AG04450 (cell line): ENCODE measurements at regions not wholly inside any gene's neighbourhood (a gene's known extent, or its start where the extent isn't known, plus 50 kb on each side); places are given as distances from the start of the nearest gene placed in this dataset.
"Not testable (repeated sequence)": the region's sequence is repeated elsewhere in the genome, so short reads cannot be mapped to it uniquely, and the experiment has no call there.

Source experiments
- CTCF ChIA-PET: fragments of 300-600, 350-600 bp; formaldehyde crosslinking; extraction: SDS; loops from one replicate; lab custom pipeline; 2022; ENCODE audit warnings: antibody characterized with exemption, inconsistent platforms; lab: Charles Lee
- POLR2A ChIA-PET: fragments of 350-600 bp; formaldehyde crosslinking; extraction: SDS; loops from one replicate; lab custom pipeline; 2021; ENCODE audit warnings: antibody characterized with exemption, inconsistent platforms; lab: Yijun Ruan, JAX
- DNase-seq: peaks from one replicate; pipeline ENCODE4 v3.0.0-alpha.2; 2011; ENCODE audit warnings: low read depth, low spot score
- H3K27ac ChIP-seq: one replicate; pipeline ENCODE4 v1.5.1; 2012; ENCODE audit warnings: low read depth, low read length, control low read depth
- H3K27me3 ChIP-seq: one replicate; pipeline ENCODE4 v1.6.0; 2012; ENCODE audit warnings: low read length; ENCODE audit not compliant: control insufficient read depth, insufficient read depth
- H3K4me3 ChIP-seq: 2 replicates; pipeline ENCODE4 v1.5.1; 2011; ENCODE audit warnings: mild to moderate bottlenecking, low read depth, low read length, control low read depth
- H3K9me3 ChIP-seq: 2 replicates; pipeline ENCODE4 v1.5.1; 2012; ENCODE audit warnings: low read length; ENCODE audit not compliant: control insufficient read depth, insufficient read depth
- TF ChIP-seq, protein P1 (sequence below): IDR thresholded peaks from 2 replicates; pipeline ENCODE4 v1.5.1; 2011; ENCODE audit warnings: low read depth, low read length, control low read depth, inconsistent platforms

DNA sequence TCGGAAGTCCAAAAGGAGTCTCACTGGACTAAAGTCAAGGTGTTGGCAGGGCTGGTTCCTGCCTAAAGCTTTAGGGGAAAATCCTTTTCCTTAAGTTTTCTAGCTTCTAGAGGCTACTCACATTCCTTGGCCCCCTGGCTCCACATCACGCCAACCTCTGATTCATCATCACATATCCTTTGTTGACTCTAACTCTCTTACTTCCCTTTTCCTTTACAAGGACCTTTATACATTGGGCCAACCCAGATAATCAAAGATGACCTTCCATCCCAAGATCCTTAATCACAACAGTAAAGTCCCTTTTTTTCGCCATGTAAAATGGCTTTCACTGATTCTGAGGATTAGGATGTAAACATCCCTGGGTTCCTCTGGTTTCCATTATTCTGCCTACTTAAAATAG lies 146.4 kb upstream of the DCAF8L1 start:
- no peaks in the 10 kb centered on the region for H3K9me3 ChIP-seq
- TF ChIP-seq, protein P1, sequence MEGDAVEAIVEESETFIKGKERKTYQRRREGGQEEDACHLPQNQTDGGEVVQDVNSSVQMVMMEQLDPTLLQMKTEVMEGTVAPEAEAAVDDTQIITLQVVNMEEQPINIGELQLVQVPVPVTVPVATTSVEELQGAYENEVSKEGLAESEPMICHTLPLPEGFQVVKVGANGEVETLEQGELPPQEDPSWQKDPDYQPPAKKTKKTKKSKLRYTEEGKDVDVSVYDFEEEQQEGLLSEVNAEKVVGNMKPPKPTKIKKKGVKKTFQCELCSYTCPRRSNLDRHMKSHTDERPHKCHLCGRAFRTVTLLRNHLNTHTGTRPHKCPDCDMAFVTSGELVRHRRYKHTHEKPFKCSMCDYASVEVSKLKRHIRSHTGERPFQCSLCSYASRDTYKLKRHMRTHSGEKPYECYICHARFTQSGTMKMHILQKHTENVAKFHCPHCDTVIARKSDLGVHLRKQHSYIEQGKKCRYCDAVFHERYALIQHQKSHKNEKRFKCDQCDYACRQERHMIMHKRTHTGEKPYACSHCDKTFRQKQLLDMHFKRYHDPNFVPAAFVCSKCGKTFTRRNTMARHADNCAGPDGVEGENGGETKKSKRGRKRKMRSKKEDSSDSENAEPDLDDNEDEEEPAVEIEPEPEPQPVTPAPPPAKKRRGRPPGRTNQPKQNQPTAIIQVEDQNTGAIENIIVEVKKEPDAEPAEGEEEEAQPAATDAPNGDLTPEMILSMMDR, result no peak
- no peak overlapping the region for H3K27ac ChIP-seq
- ChIA-PET CTCF (no interaction called here), POLR2A (no interaction called here)
- no peaks in the 10 kb centered on the region for H3K27me3 ChIP-seq
- no peak overlapping the region for H3K4me3 ChIP-seq
- no peak for DNase-seq

DNA sequence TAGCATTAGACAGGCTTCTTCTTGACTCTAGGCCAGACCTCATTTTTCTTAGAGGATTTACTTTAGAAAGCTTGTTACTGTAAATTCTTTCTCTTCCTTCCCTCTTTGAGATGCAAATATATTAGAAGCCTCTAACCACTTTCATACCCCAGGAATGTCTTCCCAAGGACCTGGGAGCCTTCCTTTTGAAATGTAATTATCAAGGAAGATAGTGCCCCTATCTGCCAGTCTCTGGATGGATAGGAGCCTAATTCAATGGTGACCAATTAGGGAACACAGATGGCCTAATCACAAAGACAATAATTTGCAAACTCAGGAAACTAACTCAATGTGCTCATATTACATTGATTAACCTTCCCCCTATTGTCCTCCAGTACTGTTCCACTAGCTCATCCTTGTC lies 145.6 kb upstream of the DCAF8L1 start:
- CTCF ChIA-PET, result no interaction called here
- POLR2A ChIA-PET, result no interaction called here
- Histone ChIP-seq H3K27me3 (no peaks in the 10 kb centered on the region), H3K4me3 (no peak overlapping the region), H3K9me3 (no peaks in the 10 kb centered on the region), H3K27ac (no peak overlapping the region)
- no peak for DNase-seq
- TF ChIP-seq, protein P1, result no peak

DNA sequence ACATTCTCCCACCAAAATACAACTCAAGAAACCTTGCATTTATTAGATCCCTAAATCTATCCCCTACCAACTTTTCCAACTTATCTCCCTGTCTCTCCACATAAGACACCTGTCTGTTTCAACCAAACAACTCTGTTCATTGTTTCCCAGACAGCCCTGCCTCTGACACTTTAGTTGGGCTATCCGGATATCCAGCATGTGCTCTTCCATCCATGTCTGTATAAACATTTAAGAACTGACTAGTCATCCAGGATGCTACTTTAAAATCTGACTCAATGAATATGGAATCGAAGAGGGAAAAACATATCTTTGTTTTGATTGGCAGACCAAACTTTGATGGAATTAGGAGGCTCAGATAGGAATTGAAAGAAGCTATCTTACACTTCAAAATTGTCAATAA lies 143.2 kb upstream of the DCAF8L1 start:
- Histone ChIP-seq H3K4me3 (no peak overlapping the region), H3K27me3 (no peaks in the 10 kb centered on the region), H3K9me3 (no peaks in the 10 kb centered on the region), H3K27ac (no peak overlapping the region)
- POLR2A ChIA-PET, result no interaction called here
- CTCF ChIA-PET, result no interaction called here
- DNase-seq, result no peak
- TF ChIP-seq, protein P1, result no peak

DNA sequence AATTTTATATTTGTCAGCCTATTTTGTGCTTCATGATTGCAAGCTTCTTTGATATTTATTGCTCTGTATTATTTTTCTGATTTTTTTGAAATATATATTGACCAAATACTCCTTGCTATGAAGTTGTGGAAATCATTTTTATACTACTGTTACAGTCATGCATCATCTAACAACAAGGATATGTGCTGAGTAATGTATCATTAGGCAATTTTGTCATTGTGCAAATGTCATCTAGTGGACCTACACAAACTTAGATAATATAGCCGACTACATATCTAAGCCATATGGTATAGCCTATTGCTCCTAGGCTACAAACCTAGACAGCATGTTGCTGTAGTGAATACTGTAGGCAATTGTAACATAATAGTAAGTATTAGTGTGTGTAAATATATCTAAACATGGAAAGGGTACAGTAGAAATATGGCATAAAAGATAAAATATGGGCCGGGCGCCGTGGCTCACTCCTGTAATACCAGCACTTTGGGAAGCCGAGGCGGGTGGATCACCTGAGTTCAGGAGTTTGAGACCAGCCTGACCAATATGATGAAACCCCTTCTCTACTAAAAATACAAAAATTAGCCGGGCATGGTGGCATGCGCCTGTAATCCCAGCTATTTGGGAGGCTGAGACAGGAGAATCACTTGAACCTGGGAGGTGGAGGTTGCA lies 139.5 kb upstream of the DCAF8L1 start:
- H3K27ac ChIP-seq, POLR2A ChIA-PET, H3K9me3 ChIP-seq, H3K4me3 ChIP-seq, DNase-seq, CTCF ChIA-PET, H3K27me3 ChIP-seq: not testable (repeated sequence)

DNA sequence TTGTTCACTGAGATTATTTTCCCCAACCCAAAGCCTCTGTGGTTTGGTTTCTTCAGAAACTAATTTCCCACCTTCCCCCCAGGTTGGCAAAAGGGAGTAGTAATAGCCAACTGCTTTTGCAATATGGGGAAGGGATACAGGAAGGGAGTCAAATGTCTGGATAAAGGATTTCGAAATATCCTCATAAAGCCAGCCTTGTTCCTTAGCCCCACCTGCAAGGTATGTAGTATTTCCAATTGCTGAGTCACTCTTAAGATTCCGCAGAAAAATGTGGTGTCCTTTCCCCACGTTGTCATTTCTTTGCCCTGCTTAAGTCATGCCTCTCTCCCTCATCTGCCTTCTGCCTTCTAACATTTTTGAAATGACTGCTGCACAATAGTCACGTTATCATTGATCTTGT lies 138.8 kb upstream of the DCAF8L1 start:
- no peaks in the 10 kb centered on the region for H3K9me3 ChIP-seq
- no peak overlapping the region for H3K27ac ChIP-seq
- H3K27me3 ChIP-seq, result no peaks in the 10 kb centered on the region
- POLR2A ChIA-PET, result no interaction called here
- no peak for DNase-seq
- CTCF ChIA-PET, result no interaction called here
- no peak overlapping the region for H3K4me3 ChIP-seq
- TF ChIP-seq, protein P1, result no peak
